ENCODE measurements at regions not wholly inside any gene's neighbourhood (a gene's known extent, or its start where the extent isn't known, plus 50 kb on each side); places are given as distances from the start of the nearest gene placed in this dataset.

- H3K4me1 Mint-ChIP-seq = peaks cover 23% of the 10 kb centered on the region
- H3K36me3 Mint-ChIP-seq (ENCODE audit: low read depth) = no peaks in the 10 kb centered on the region
- H3K27me3 Mint-ChIP-seq (ENCODE audit: low read depth) = no peaks in the 10 kb centered on the region
- H3K4me3 Mint-ChIP-seq = no peak overlapping the region
- peaks cover 3% of the 10 kb centered on the region for H3K9me3 Mint-ChIP-seq
- DNase-seq (ENCODE audit: low read depth, low spot score) = no peak
- TF ChIP-seq CTCF (conservative IDR thresholded peaks at IDR 0.05) = no peak
- H3K27ac Mint-ChIP-seq (ENCODE audit: unreplicated experiment) = no peak overlapping the region
Observed at GRCh38 chr3:132843851-132844553, 121.8 kb upstream of the NPHP3 start.

GRCh38 chr3:132843349-132843748 lies 121.1 kb upstream of the NPHP3 start:
- H3K36me3 Mint-ChIP-seq (ENCODE audit: low read depth) = no peaks in the 10 kb centered on the region
- no peak overlapping the region for H3K27ac Mint-ChIP-seq (ENCODE audit: unreplicated experiment)
- no peak for TF ChIP-seq CTCF (conservative IDR thresholded peaks at IDR 0.05)
- H3K9me3 Mint-ChIP-seq = peaks cover 3% of the 10 kb centered on the region
- no peaks in the 10 kb centered on the region for H3K27me3 Mint-ChIP-seq (ENCODE audit: low read depth)
- peaks cover 23% of the 10 kb centered on the region for H3K4me1 Mint-ChIP-seq
- H3K4me3 Mint-ChIP-seq = no peak overlapping the region
- no peak for DNase-seq (ENCODE audit: low read depth, low spot score)

GRCh38 chr3:132841621-132842020 lies 119.4 kb upstream of the NPHP3 start:
- Mint-ChIP-seq H3K36me3 (ENCODE audit: low read depth) (no peaks in the 10 kb centered on the region), H3K27ac (ENCODE audit: unreplicated experiment) (no peak overlapping the region), H3K27me3 (ENCODE audit: low read depth) (no peaks in the 10 kb centered on the region), H3K4me3 (no peak overlapping the region), H3K4me1 (peaks cover 23% of the 10 kb centered on the region), H3K9me3 (peaks cover 3% of the 10 kb centered on the region)
- TF ChIP-seq CTCF (conservative IDR thresholded peaks at IDR 0.05) = no peak
- DNase-seq (ENCODE audit: low read depth, low spot score) = no peak

- Mint-ChIP-seq H3K9me3 (peaks cover 3% of the 10 kb centered on the region), H3K27ac (ENCODE audit: unreplicated experiment) (no peak overlapping the region), H3K27me3 (ENCODE audit: low read depth) (peaks cover 2% of the 10 kb centered on the region), H3K4me3 (no peak overlapping the region), H3K36me3 (ENCODE audit: low read depth) (no peaks in the 10 kb centered on the region), H3K4me1 (peaks cover 23% of the 10 kb centered on the region)
- TF ChIP-seq CTCF (conservative IDR thresholded peaks at IDR 0.05) = no peak
- no peak for DNase-seq (ENCODE audit: low read depth, low spot score)
Observed at GRCh38 chr3:132840201-132840700, 118.0 kb upstream of the NPHP3 start.

GRCh38 chr3:132838477-132838876 lies 116.3 kb upstream of the NPHP3 start:
- Mint-ChIP-seq H3K4me3 (no peak overlapping the region), H3K36me3 (ENCODE audit: low read depth) (no peaks in the 10 kb centered on the region), H3K9me3 (peaks cover 3% of the 10 kb centered on the region), H3K27me3 (ENCODE audit: low read depth) (peaks cover 3% of the 10 kb centered on the region), H3K4me1 (peaks cover 18% of the 10 kb centered on the region), H3K27ac (ENCODE audit: unreplicated experiment) (no peak overlapping the region)
- DNase-seq (ENCODE audit: low read depth, low spot score) = no peak
- TF ChIP-seq CTCF (conservative IDR thresholded peaks at IDR 0.05) = no peak

Measured in neural crest cell (in vitro differentiated cells).